Fibroblast of the aortic adventitia (primary cell): ENCODE measurements at regions not wholly inside any gene's neighbourhood (a gene's known extent, or its start where the extent isn't known, plus 50 kb on each side); places are given as distances from the start of the nearest gene placed in this dataset.

Experiments used
- DNase-seq: peaks from one replicate; pipeline ENCODE4 v3.0.0-alpha.2; 2010; ENCODE audit warnings: low read depth
- H3K4me3 ChIP-seq: 2 replicates; pipeline ENCODE4 v1.5.1; 2011; ENCODE audit warnings: low read depth, mild to moderate bottlenecking, control low read depth, low read length, moderate library complexity
- TF ChIP-seq, protein P1 (sequence below): IDR thresholded peaks from 2 replicates; pipeline ENCODE4 v1.5.1; 2011; ENCODE audit warnings: mild to moderate bottlenecking, low read length, control low read depth, inconsistent platforms; ENCODE audit not compliant: insufficient read depth

DNA sequence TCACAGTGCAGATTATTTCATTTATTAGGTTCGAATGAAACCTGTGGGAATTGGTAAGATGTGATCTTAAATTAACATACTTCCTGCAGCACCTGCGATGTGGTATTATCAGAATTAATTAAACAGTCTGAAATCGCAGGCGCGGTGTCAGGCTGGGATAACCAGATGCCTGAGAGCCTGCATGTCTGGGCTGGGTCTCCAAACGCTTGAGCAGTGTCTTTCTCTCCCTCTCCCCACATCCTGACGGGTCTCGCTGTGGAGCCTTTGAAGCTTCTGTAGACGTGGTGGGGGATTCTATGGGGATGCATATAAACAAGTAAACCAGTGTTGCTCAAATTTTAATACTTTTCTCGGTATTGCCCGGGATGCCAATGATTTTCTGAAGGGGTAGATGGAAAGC is 366.2 kb upstream of the SPRED2 start:
- H3K4me3 ChIP-seq = no peak overlapping the region
- no peak for DNase-seq
- TF ChIP-seq, protein P1, sequence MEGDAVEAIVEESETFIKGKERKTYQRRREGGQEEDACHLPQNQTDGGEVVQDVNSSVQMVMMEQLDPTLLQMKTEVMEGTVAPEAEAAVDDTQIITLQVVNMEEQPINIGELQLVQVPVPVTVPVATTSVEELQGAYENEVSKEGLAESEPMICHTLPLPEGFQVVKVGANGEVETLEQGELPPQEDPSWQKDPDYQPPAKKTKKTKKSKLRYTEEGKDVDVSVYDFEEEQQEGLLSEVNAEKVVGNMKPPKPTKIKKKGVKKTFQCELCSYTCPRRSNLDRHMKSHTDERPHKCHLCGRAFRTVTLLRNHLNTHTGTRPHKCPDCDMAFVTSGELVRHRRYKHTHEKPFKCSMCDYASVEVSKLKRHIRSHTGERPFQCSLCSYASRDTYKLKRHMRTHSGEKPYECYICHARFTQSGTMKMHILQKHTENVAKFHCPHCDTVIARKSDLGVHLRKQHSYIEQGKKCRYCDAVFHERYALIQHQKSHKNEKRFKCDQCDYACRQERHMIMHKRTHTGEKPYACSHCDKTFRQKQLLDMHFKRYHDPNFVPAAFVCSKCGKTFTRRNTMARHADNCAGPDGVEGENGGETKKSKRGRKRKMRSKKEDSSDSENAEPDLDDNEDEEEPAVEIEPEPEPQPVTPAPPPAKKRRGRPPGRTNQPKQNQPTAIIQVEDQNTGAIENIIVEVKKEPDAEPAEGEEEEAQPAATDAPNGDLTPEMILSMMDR = no peak

DNA sequence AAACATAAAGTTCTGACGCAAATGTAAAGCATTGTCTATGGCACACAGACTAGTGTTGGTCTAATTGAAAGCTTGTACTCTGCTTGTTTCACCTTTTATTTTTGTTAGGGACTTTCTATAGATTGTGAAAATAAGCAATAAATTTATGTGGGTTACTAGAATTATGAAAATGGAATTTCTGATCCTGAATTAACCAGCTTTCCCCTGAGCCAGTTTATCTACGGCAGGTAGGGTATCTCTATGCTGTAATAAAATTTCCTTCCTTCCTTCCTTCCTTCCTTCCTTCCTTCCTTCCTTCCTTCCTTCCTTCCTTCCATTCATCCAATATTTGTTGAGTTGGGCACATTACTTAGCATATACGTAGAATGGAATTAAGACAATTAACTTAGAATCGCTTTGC is 362.6 kb upstream of the SPRED2 start:
- no peak overlapping the region for H3K4me3 ChIP-seq
- TF ChIP-seq, protein P1 = no peak
- no peak for DNase-seq

DNA sequence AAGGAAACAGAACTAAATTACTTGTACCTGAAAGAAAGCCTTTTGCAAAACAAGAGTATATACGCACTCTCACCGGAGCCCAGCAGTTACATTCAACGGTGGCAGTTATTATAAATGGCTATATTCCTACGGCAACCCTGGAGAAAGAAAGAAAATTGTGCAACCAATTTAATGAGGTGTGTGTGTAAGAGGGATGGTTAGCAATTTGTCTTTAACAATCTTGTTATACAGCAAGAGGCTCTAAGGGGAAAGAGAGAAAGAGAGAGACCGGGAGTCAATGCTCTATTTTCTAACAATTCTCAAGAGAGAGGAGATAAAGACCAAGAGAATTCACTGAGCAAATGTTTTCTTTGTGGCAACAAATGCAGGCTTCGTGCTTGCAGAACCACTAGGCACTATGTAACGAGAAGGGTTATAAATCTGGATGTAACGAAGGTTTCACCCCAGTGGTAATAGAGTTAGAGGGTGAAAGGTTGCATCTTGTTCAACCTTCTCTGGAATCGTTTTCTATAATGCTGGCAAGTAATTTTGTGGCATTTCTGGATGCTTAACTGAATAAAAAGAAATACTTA is 359.1 kb upstream of the SPRED2 start:
- TF ChIP-seq, protein P1 = no peak
- no peak overlapping the region for H3K4me3 ChIP-seq
- no peak for DNase-seq

DNA sequence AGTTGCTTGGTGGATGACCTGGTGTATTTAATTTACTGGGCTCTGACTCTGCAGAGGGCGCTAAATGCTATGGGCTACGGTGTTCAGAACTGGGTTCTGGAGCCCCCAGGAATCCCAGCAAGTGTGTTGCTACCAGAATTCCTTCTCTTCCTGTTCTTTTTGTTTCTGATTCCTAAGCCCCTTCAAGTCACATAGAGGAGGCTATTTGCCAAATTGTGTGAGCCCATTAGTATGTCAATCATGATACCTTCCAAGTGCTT is 358.2 kb upstream of the SPRED2 start:
- TF ChIP-seq, protein P1 = no peak
- no peak for DNase-seq
- no peak overlapping the region for H3K4me3 ChIP-seq

DNA sequence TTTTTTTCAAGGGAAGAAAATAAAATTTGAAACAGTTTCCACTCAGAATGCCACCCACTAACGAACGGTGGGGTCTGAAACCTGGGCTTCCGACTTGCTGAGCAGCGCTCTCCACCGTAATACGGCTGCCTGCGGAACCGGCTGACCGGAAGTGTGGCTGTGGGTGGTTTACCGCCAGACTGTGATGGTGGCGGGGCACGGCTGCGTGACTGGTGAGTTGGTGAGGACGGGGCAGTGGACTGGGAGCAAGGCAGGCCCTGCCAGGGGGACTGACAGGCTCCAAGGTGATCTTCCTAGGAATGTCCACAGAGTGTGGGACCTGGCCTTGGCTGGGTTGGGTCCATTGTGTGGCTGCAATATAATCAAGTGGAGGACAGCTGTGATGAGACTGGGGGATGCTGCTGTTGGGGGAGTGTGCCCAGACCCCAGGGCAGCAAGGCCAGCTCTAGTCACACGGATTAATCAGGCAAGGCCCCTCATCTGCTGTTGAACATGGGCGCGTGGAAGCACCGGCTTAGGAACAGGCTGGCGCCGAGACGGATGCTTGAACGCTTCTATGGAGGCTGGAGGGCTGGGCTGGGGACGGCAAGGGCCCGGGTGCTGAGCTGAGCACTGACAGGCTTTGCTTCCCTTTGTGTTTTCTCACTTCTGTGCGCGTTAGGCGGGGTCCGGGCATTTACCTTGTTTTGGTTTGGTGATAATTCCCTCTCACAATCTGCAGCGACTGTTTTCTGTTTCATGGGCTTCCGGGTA is 357.7 kb upstream of the SPRED2 start:
- TF ChIP-seq, protein P1 = no peak
- DNase-seq = no peak
- no peak overlapping the region for H3K4me3 ChIP-seq

DNA sequence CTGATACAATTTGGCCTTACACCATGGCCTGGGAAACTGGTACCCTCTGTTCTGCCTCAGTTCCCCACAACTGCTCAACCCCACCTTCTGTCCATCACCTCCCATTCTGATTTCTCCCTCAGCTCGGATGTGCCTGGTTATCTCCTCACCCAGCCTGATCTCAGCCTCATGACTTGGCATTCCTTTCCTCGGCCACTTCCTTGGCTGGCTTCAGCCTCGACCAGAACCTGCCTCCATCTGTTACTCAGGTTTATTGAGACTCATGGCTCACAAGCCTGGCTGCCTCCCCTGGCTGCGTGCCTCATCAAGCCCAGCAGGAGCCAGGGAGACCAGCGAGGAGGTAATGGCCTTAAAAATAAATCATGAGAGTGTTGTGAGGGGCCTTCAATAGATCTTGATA is 356.2 kb upstream of the SPRED2 start:
- TF ChIP-seq, protein P1 = no peak
- no peak for DNase-seq
- no peak overlapping the region for H3K4me3 ChIP-seq

DNA sequence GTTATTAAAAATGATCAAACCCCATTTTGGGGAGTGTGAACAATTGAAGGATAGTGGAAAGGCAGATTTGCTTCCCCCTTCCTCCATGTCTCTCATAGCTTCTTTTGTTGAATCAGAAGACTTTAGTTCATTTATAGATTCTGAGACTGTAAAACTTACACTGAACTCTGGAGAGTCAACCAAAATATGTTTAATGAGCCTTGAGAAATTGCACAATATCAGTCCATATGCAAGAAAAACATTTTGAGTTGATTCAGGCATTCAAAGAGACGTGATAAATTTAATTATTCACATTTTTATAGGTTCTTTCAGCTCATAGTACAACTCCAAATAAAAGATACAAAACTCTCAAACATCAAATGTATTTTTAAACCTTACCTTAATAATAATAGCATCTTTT is 354.4 kb upstream of the SPRED2 start:
- TF ChIP-seq, protein P1 = no peak
- DNase-seq = no peak

More for the DNA sequence above, 354.4 kb upstream of the SPRED2 start:
- no peak overlapping the region for H3K4me3 ChIP-seq
